GM10248 (cell line): ENCODE measurements at regions not wholly inside any gene's neighbourhood (a gene's known extent, or its start where the extent isn't known, plus 50 kb on each side); places are given as distances from the start of the nearest gene placed in this dataset.

Source experiments
- CTCF ChIA-PET: fragments of 300-600 bp; sonication (Branson Sonifier 250); formaldehyde crosslinking; extraction: SDS; loops from one replicate; lab custom pipeline; 2021; ENCODE audit warnings: antibody characterized with exemption; lab: Yijun Ruan, JAX
- POLR2A ChIA-PET: fragments of 350-650 bp; sonication (Branson Sonifier 250); formaldehyde crosslinking; extraction: SDS; loops from one replicate; lab custom pipeline; 2020; ENCODE audit warnings: antibody characterized with exemption; lab: Yijun Ruan, JAX
- DNase-seq: peaks from one replicate; pipeline ENCODE4 v3.0.0; 2012; ENCODE audit errors: extremely low spot score
- CTCF ChIP-seq: IDR thresholded peaks from 2 replicates; pipeline ENCODE4 v1.5.1; 2012; ENCODE audit warnings: mild to moderate bottlenecking, low read depth; ENCODE audit errors: extremely low read depth, missing control alignments, control extremely low read depth

DNA sequence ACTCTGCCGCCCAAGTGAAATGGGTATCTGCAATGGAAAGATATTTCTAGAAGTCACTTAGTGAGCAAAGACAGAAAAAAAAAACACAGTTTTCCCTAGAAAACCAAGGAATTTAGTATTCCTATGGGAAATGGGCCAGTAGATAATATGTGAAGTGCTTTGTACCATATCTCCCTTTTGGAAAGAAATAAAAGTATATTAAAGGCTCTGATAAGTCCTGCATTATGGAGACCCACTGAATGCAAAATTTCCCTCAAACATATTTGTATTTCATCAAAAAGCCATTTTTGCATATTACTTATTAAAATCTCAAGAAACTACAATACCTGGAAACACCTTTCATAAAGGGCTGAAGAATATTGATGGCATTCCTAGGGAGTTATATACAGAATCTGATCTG lies 51.6 kb upstream of the DYNLRB2 start:
- DNase-seq, result no peak
- ChIA-PET CTCF (no interaction called here), POLR2A (no interaction called here)
- TF ChIP-seq CTCF, result no peak

- POLR2A ChIA-PET, result no interaction called here
Observed at GRCh38 chr16:80488167-80488566, 52.6 kb upstream of the DYNLRB2 start.

GRCh38 chr16:80480664-80481063 lies 60.1 kb upstream of the DYNLRB2 start:
- DNase-seq, result no peak

More at GRCh38 chr16:80488167-80488566, 52.6 kb upstream of the DYNLRB2 start:
- no peak for TF ChIP-seq CTCF
- CTCF ChIA-PET, result interaction anchor here (1.0 kb wide), 1 partner anchor 38 kb away, joined by 3 read pairs; no protein-coding TSS in a partner anchor
- no peak for DNase-seq

GRCh38 chr16:80477838-80478237 lies 63.0 kb upstream of the DYNLRB2 start:
- no peak for DNase-seq
- POLR2A ChIA-PET, result no interaction called here
- no peak for TF ChIP-seq CTCF
- CTCF ChIA-PET, result no interaction called here

More at GRCh38 chr16:80480664-80481063, 60.1 kb upstream of the DYNLRB2 start:
- no peak for TF ChIP-seq CTCF
- POLR2A ChIA-PET, result no interaction called here
- CTCF ChIA-PET, result interaction anchor here (0.9 kb wide), 1 partner anchor 14 kb away, joined by 3 read pairs; no protein-coding TSS in a partner anchor

GRCh38 chr16:80468029-80468428 lies 72.8 kb upstream of the DYNLRB2 start:
- no peak for DNase-seq
- TF ChIP-seq CTCF, result no peak
- CTCF ChIA-PET, result interaction anchor here (1.1 to 1.8 kb wide), 2 partner anchors 12 to 383 kb away, joined by 3 read pairs; no protein-coding TSS in a partner anchor
- POLR2A ChIA-PET, result no interaction called here

DNA sequence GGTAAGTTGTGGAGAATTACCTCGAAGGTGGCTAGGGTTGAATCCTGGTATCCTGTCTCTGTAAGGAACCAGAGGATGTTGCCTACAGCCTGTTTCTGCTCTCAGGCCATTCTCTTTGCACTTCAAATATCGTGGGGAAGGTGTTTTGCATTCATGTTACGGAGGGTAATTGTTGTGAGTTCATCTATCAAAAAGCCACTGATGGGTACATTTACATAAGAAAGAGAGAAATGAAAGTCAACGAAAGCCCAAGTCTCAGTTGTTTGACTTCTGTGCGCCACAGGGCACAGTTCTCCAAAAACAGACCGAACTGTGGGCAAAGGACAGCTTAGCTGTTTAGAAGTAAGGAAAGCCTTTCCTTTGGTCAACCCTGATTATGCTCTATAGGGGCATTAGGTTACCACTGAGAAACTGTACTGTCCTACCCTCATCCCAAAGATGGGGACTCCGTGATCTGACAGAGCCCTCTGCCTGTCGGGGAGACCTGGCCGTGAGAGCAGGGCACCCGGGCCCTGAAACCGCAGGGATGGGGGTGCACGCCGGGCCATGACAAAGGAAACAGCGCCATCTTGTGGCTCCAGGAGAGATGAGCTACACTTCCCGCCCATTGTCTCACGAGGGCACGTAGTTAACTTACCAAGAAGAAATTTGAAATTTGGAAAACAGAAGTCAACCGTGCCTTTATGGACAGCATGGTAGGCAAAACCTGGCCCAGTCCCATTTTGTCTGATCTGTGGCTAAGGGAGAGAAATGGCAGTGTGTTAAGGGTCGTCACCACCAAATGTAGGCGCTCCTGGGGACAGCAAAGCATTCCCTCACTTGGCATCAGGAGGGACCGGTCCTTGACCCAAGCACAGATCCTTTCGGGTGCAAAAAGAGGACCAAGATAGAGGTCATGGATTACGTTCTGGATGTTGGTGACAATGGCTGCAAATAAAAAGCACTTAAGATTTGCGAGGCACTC lies 74.5 kb upstream of the DYNLRB2 start:
- CTCF ChIA-PET, result interaction anchor here (0.6 to 2.5 kb wide), 19 partner anchors 9 to 1962 kb away, joined by 3 to 24 read pairs (median 3); no protein-coding TSS in a partner anchor
- peak; percentile 64 for DNase-seq
- POLR2A ChIA-PET, result no interaction called here
- TF ChIP-seq CTCF, result peak; percentile 65
